ENCODE measurements at regions not wholly inside any gene's neighbourhood (a gene's known extent, or its start where the extent isn't known, plus 50 kb on each side); places are given as distances from the start of the nearest gene placed in this dataset.

DNA sequence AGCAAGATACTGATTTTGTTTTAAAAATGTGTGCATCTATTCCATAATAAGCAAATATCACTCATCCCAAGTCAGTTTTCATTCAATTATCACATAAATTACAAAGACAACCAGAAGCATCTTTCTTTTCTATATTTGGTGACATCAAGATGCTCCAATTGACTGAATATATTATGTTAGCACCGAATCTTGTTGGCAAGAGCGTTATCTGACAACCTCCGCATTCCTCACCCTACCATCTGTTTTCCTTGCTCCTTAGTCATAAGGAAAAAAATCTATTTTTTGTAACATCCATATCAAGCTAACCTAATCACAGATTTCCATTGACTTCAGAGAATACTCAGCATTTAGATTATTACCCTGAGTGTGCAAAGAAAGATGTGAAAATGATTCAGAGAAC is 212.2 kb upstream of the KYNU start:
- no peaks in the 10 kb centered on the region for H3K4me1 ChIP-seq (ENCODE audit: control insufficient read depth in 5 of 5, insufficient read depth in 5 of 5, low read length in 5 of 5)
- H3K4me3 ChIP-seq: no peak overlapping the region
- no peaks in the 10 kb centered on the region for H3K9me3 ChIP-seq (ENCODE audit: control insufficient read depth in 4 of 4, insufficient read depth in 3 of 4, low read length in 3 of 4)
- DNase-seq (no peak), ATAC-seq (ENCODE audit: insufficient read depth, low FRiP score) (no peak)
- no peaks in the 10 kb centered on the region for H3K27me3 ChIP-seq (ENCODE audit: control insufficient read depth in 3 of 3, insufficient read depth in 3 of 3, low read length in 2 of 3)
- no peaks in the 10 kb centered on the region for H3K36me3 ChIP-seq (ENCODE audit: control insufficient read depth in 4 of 4, insufficient read depth in 4 of 4, low read length in 4 of 4)
- WGBS, 2 donors: 91 to 95% methylated on average over 3 of the region's 3 CpGs
- H3K27ac ChIP-seq (ENCODE audit: low read depth in 1 of 2, low read length in 1 of 2): no peak overlapping the region
- no peak overlapping the region for H3K9ac ChIP-seq (ENCODE audit: insufficient read depth in 1 of 2, low read length in 2 of 2)
- TF ChIP-seq, protein P1, sequence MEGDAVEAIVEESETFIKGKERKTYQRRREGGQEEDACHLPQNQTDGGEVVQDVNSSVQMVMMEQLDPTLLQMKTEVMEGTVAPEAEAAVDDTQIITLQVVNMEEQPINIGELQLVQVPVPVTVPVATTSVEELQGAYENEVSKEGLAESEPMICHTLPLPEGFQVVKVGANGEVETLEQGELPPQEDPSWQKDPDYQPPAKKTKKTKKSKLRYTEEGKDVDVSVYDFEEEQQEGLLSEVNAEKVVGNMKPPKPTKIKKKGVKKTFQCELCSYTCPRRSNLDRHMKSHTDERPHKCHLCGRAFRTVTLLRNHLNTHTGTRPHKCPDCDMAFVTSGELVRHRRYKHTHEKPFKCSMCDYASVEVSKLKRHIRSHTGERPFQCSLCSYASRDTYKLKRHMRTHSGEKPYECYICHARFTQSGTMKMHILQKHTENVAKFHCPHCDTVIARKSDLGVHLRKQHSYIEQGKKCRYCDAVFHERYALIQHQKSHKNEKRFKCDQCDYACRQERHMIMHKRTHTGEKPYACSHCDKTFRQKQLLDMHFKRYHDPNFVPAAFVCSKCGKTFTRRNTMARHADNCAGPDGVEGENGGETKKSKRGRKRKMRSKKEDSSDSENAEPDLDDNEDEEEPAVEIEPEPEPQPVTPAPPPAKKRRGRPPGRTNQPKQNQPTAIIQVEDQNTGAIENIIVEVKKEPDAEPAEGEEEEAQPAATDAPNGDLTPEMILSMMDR (IDR thresholded peaks at IDR 0.05; ENCODE audit: control extremely low read depth, extremely low read depth): no peak

DNA sequence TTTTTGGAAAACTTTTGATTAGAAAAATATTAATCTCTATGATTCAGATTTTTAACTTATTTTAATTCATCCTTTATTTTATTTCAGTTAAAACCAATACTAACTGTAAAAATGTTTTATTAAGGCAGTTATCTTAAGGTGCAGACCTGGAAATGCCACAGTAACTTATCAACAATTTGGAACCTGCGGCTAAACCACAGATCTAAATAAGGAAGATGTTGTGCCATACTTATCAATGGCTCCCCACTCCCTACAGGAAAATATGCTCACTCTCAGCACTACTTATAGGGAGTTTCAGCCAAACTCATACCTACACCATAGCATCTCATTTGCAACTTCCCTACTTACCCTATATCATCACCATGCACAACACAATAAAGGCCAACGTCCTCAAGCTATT is 226.9 kb upstream of the KYNU start:
- 77 to 79% methylated on average over 2 of the region's 2 CpGs for WGBS, 2 donors

DNA sequence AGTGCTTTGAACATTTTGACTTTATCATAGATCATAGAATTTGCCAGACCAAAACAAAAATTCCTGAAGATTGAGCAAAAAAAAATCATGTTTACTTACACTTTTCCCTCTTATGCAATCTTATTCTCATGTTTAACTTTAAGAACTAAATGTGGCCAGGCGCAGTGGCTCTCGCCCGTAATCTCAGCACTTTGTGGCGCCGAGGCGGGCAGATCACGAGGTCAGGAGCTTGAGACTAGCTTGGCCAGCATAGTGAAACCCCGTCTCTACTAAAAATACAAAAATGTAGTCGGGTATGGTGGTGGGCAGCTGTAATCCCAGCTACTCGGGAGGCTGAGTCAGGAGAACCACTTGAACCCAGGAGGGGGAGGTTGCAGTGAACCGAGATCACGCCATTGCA is 227.9 kb upstream of the KYNU start:
- Histone ChIP-seq H3K27ac (ENCODE audit: low read depth in 1 of 2, low read length in 1 of 2) (no peak overlapping the region), H3K9ac (ENCODE audit: insufficient read depth in 1 of 2, low read length in 2 of 2) (no peak overlapping the region), H3K36me3 (ENCODE audit: control insufficient read depth in 4 of 4, insufficient read depth in 4 of 4, low read length in 4 of 4) (no peaks in the 10 kb centered on the region), H3K4me1 (ENCODE audit: control insufficient read depth in 5 of 5, insufficient read depth in 5 of 5, low read length in 5 of 5) (no peaks in the 10 kb centered on the region), H3K27me3 (ENCODE audit: control insufficient read depth in 3 of 3, insufficient read depth in 3 of 3, low read length in 2 of 3) (no peaks in the 10 kb centered on the region), H3K9me3 (ENCODE audit: control insufficient read depth in 4 of 4, insufficient read depth in 3 of 4, low read length in 3 of 4) (no peaks in the 10 kb centered on the region), H3K4me3 (no peak overlapping the region)
- ATAC-seq (ENCODE audit: insufficient read depth, low FRiP score) (no peak), DNase-seq (no peak)
- WGBS, 2 donors: 77 to 85% methylated on average over 12 of the region's 12 CpGs
- TF ChIP-seq, protein P1 (IDR thresholded peaks at IDR 0.05; ENCODE audit: control extremely low read depth, extremely low read depth): no peak

More for the DNA sequence above, 226.9 kb upstream of the KYNU start:
- no peaks in the 10 kb centered on the region for H3K36me3 ChIP-seq (ENCODE audit: control insufficient read depth in 4 of 4, insufficient read depth in 4 of 4, low read length in 4 of 4)
- H3K9ac ChIP-seq (ENCODE audit: insufficient read depth in 1 of 2, low read length in 2 of 2): no peak overlapping the region
- no peak for DNase-seq
- ATAC-seq (ENCODE audit: insufficient read depth, low FRiP score): no peak
- H3K4me1 ChIP-seq (ENCODE audit: control insufficient read depth in 5 of 5, insufficient read depth in 5 of 5, low read length in 5 of 5): no peaks in the 10 kb centered on the region
- no peak overlapping the region for H3K4me3 ChIP-seq
- H3K9me3 ChIP-seq (ENCODE audit: control insufficient read depth in 4 of 4, insufficient read depth in 3 of 4, low read length in 3 of 4): no peaks in the 10 kb centered on the region
- no peak overlapping the region for H3K27ac ChIP-seq (ENCODE audit: low read depth in 1 of 2, low read length in 1 of 2)
- TF ChIP-seq, protein P1 (IDR thresholded peaks at IDR 0.05; ENCODE audit: control extremely low read depth, extremely low read depth): no peak
- H3K27me3 ChIP-seq (ENCODE audit: control insufficient read depth in 3 of 3, insufficient read depth in 3 of 3, low read length in 2 of 3): no peaks in the 10 kb centered on the region

DNA sequence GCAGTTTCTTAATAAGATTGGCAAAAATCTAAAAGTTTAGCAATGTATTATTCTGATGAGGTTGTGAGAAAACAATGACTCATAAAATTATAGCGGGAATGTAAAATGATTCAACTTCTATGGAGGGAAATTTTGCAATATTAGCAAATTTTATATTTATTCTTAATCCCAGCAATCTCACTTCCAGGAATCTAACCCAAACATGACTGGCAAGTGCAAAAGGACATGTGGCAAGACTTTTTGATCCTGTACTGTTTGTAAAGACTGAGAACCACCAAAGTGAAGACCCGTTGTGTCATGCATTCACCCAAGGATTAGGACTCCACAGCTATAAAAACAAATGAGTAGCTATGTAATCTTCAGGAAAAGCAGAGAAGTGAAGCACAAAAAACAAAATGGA is 234.8 kb upstream of the KYNU start:
- Histone ChIP-seq H3K9ac (ENCODE audit: insufficient read depth in 1 of 2, low read length in 2 of 2) (no peak overlapping the region), H3K27ac (ENCODE audit: low read depth in 1 of 2, low read length in 1 of 2) (no peak overlapping the region), H3K9me3 (ENCODE audit: control insufficient read depth in 4 of 4, insufficient read depth in 3 of 4, low read length in 3 of 4) (no peaks in the 10 kb centered on the region), H3K4me1 (ENCODE audit: control insufficient read depth in 5 of 5, insufficient read depth in 5 of 5, low read length in 5 of 5) (no peaks in the 10 kb centered on the region), H3K36me3 (ENCODE audit: control insufficient read depth in 4 of 4, insufficient read depth in 4 of 4, low read length in 4 of 4) (no peaks in the 10 kb centered on the region), H3K27me3 (ENCODE audit: control insufficient read depth in 3 of 3, insufficient read depth in 3 of 3, low read length in 2 of 3) (no peaks in the 10 kb centered on the region), H3K4me3 (no peak overlapping the region)
- no peak for ATAC-seq (ENCODE audit: insufficient read depth, low FRiP score)
- DNase-seq: no peak
- TF ChIP-seq, protein P1 (IDR thresholded peaks at IDR 0.05; ENCODE audit: control extremely low read depth, extremely low read depth): no peak
- 88 to 90% methylated on average over 2 of the region's 2 CpGs for WGBS, 2 donors
